SU-DHL-6 (cell line): ENCODE measurements at regions not wholly inside any gene's neighbourhood (a gene's known extent, or its start where the extent isn't known, plus 50 kb on each side); places are given as distances from the start of the nearest gene placed in this dataset.

Source experiments
- CTCF ChIP-seq: fragments of 200-600 bp; sonication (generic); IDR thresholded peaks from one replicate; pipeline ENCODE4 v1.5.1; 2017; ENCODE audit warnings: antibody characterized with exemption, mild to moderate bottlenecking, low read length, moderate library complexity; ENCODE audit not compliant: insufficient read depth, poor library complexity, severe bottlenecking
- EZH2phosphoT487 ChIP-seq: fragments of 200-600 bp; sonication (generic), shearing (Covaris generic); conservative IDR thresholded peaks from 2 replicates; pipeline ENCODE4 v1.6.1; 2018; ENCODE audit warnings: mild to moderate bottlenecking, antibody characterized with exemption, low read length, moderate library complexity, mixed read lengths

DNA sequence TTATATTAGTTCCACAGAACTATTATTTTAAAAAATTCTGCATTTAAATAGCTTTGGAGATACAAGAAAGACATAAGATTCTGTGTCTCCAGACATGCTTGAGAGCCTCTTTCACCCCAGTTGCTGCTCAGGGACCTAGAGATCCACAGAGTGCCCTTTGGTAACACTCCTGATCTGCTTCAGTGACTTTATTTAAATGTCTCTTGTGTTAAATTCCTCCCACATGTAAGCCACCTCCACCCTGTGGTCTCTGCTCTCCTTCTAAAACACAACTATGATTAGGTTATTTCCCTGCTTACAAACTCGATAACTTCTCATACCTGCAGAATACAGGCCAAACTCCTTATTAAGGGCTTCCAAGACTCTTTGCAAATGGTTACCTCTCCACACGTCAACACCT lies 141.0 kb downstream of the RFC3 start:
- no peak for TF ChIP-seq CTCF
- no peak for TF ChIP-seq EZH2phosphoT487
